ENCODE measurements at regions not wholly inside any gene's neighbourhood (a gene's known extent, or its start where the extent isn't known, plus 50 kb on each side); places are given as distances from the start of the nearest gene placed in this dataset.

- no peak overlapping the region for H3K4me3 ChIP-seq (ENCODE audit: low read depth, low read length)
- TF ChIP-seq CTCF (IDR thresholded peaks at IDR 0.05; ENCODE audit: borderline replicate concordance, insufficient read depth, low read depth, low read length): no peak
Observed at GRCh38 chr21:16550118-16550517, 820.3 kb downstream of the USP25 start.

DNA sequence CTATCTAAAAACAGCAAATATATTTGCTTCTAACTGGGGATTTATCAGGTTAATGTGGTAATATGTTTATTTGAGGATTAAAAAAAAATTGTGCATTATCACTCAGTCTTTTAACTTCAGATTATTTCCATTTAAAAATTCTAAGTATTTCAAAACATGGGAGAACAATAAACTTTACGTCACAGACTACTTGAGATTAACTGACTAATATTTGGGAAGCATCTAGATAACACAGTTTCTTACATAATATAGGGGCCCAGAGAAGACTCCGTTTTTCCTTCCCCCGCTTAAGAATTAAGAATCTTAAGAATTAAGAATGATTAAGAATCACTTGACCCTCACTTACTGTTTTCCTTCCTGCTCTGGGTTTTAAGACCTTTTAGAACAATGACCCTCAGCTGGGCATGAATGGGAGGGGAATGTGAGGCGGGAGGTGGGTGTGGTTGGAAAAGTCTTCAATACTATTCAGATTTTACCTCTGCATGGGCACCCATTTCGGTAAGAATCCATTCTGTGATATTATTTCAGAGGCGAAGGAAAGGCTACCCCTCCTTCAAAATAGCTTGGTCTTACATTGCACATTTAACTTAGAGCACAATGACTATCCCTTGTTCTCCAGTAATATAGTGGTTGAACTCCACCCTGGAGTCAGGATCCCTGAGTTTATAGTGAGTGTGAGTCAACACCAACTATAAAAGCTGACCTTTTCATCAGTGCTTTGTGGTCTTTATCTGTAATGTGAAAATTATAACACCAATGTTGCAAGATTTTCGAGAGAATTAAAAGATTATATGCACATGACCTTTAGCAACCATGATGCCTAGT lies 821.3 kb downstream of the USP25 start:
- H3K4me3 ChIP-seq (ENCODE audit: low read depth, low read length): no peak overlapping the region
- no peak for TF ChIP-seq CTCF (IDR thresholded peaks at IDR 0.05; ENCODE audit: borderline replicate concordance, insufficient read depth, low read depth, low read length)

DNA sequence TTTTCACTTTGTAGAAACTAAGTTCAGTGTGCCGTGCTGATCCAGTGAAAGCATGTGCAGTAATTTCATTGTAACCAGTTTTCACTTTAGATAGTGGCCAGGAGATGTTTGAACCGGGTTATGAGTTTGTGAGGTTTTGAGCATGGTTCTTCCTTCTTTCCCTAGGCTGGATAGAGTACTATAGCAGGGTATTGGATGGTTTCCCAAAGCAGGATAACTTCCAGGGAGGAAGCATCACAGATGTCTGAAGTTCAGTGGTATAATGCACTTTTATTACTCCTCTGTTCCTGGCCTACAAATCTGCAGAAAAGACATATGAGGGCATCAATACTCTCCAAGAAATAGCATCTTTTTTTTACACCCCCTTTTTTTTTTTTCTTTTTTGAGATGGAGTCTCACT lies 823.1 kb downstream of the USP25 start:
- H3K4me3 ChIP-seq (ENCODE audit: low read depth, low read length): no peak overlapping the region
- TF ChIP-seq CTCF (IDR thresholded peaks at IDR 0.05; ENCODE audit: borderline replicate concordance, insufficient read depth, low read depth, low read length): no peak

DNA sequence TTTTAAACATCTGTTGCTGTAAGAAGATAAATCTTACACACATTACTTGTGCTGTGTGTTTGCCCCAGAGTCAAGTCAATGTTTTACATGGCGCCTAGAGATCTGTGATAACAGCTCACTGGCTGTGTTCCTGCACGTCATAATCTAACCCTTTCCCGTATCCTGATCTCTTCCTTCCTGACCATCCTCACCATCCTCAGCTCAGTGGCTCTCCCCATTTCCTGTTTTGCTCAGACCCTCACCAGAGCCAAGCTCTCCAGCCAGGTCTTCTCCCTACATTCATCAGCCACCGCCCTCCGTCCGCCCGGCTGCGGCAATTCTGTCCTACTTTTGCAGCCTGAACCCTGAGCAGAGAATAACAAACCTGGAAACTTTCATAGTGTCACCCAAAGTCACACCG lies 824.7 kb downstream of the USP25 start:
- no peak overlapping the region for H3K4me3 ChIP-seq (ENCODE audit: low read depth, low read length)
- TF ChIP-seq CTCF (IDR thresholded peaks at IDR 0.05; ENCODE audit: borderline replicate concordance, insufficient read depth, low read depth, low read length): no peak

DNA sequence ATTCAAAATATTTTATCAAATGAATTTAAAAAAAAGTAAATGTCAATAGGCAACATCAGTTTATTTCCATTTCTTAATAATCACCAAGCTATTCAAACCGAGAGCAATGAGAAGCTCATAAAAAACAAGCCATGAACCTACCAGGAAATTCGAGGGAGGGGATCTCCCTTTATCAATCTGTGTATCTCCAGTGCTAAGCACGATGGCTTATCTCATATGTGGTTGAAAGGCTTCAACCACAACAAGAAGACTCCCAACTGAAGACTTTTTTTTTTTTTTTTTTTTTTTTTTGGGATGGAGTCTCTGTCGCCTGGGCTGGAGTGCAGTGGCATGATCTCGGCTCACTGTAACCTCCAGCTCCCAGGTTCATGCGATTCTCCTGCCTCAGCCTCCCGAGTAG lies 833.3 kb downstream of the USP25 start:
- no peak for TF ChIP-seq CTCF (IDR thresholded peaks at IDR 0.05; ENCODE audit: borderline replicate concordance, insufficient read depth, low read depth, low read length)
- H3K4me3 ChIP-seq (ENCODE audit: low read depth, low read length): no peak overlapping the region

- no peak overlapping the region for H3K4me3 ChIP-seq (ENCODE audit: low read depth, low read length)
- TF ChIP-seq CTCF (IDR thresholded peaks at IDR 0.05; ENCODE audit: borderline replicate concordance, insufficient read depth, low read depth, low read length): no peak
Observed at GRCh38 chr21:16563795-16564194, 834.0 kb downstream of the USP25 start.

- no peak for TF ChIP-seq CTCF (IDR thresholded peaks at IDR 0.05; ENCODE audit: borderline replicate concordance, insufficient read depth, low read depth, low read length)
Observed at GRCh38 chr21:16568244-16568643, 838.5 kb downstream of the USP25 start.

More at GRCh38 chr21:16568244-16568643, 838.5 kb downstream of the USP25 start:
- no peak overlapping the region for H3K4me3 ChIP-seq (ENCODE audit: low read depth, low read length)
